ENCODE measurements at regions not wholly inside any gene's neighbourhood (a gene's known extent, or its start where the extent isn't known, plus 50 kb on each side); places are given as distances from the start of the nearest gene placed in this dataset.

DNA sequence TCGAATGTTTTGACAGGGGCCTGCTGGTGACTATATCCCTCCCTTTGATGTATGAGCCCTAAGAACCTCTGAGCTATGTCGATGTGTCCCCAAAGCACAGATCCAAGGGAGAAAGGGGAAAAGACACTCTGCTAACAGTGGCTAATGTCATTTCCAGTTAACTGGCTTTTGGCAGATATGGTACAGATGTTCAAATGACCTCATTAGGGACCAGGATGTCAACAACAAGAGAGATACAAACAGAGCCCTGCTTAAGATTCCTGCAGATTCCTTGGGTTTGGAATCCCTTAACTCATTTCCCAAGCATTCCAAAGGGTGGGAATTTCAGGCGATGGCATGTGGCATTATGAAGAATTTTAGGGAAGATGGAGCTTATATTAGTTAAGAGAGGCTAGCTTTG, 517.3 kb downstream of the SOX6 start:
- TF ChIP-seq CTCF (IDR thresholded peaks at IDR 0.05; ENCODE audit: poor library complexity): no peak
- TF ChIP-seq EZH2 (IDR thresholded peaks at IDR 0.05; ENCODE audit: borderline replicate concordance): no peak
